HG03103 (cell line): ENCODE measurements at regions not wholly inside any gene's neighbourhood (a gene's known extent, or its start where the extent isn't known, plus 50 kb on each side); places are given as distances from the start of the nearest gene placed in this dataset.

Source experiments
- ATAC-seq: cut with Tn5 transposase; IDR thresholded peaks from one replicate; pipeline ENCODE4 v1.9.1; 2021; ENCODE audit warnings: low read depth; ENCODE audit not compliant: unreplicated experiment

DNA sequence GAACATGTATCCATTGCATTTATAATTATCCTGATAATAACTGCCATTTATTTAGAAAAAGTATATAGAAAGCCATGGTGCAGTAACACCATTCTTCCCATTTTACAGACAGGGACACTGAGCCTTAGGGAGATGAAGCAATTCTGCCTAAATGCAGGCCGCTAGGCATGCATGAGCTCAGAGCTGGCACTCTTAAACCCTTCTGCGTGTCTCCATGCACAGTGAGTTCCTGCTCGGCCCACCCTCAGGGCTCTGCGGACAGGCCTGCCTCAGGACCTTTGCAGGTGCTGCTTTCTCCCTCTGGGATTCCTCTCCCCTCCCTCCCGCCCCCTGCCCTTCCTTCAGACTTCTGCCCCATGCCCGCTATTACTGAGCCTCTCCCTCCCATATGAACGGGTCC is 54.3 kb upstream of the WSB1 start:
- ATAC-seq = no peak

DNA sequence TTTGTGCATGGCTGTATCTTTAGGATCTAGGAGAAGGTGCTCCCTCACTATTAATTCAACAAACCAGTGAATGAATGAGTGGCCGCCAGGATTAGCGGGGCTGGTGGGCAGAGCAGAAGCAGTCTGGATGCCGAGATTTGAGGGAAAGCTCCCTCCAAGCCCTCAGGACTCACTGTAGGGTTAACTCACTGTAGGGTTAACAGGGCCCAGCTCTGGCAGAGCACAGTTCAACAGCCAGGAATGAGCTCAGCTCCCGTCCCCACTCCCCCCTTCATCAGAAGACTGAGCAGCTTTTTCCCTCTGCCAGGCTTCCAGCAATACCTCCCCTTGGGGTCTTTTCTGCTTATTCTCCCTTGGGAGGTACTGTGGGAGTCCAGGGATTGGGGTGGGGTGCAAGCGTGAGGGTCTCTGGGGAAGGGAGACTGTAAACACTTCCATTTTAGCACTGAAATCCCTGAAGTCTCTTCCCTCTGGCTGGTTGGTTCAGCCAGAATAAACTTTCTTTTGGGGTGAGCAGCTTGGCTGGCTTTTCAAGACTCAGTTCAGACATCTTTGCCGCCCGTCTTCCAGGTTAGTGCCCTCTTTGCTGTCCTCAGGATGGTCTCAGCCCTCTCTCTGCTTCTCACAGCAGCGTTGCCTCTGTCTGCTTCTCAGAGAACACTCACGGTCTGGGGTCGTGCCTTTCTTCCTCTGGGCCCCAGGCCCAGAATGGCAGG is 53.7 kb upstream of the WSB1 start:
- ATAC-seq = no peak

DNA sequence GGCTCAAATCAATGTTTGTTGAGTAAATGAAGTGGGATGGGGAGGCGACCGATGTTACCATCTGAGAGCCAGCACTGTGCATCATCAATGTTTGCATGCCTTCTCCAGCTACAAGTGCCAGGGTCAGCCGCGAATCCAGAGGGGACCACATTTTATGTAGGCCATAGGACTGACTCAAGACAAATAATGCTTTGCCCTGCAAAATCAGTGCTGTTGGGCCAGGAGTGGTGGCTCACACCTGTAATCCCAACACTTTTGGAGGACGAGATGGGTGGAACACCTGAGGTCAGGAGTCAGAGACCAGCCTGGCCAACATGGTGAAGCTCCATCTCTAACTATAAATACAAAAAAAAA is 53.1 kb upstream of the WSB1 start:
- no peak for ATAC-seq

DNA sequence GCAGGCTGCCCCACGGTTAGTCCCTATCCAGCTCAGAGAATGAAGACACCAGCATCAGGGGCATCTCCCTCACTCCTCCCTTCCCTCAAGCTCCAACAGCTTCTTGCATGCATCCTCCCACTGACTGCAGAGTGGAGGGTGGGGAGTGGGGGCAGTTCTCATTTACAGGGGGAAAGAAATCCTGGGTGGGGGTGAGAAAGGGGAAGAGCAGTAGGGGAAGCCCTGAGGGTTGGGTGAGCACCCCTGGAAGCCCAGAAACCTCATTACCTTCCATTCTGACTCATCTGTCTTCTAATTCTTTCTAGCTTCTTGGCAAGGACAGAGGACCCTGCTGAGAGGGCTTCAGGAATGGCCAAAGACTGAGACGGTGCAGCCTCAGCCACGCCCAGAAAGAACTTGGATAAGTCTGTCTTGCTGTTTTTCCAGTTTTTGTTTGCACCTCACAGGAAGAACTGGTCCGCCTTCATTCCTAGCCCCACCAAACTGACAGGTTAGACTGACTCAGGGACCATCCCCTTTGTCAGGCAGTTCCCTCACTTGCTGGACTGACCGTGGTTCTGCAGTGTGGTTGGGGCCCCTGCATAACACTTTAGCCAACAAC is 52.5 kb upstream of the WSB1 start:
- peak; percentile 43 for ATAC-seq

GRCh38 chr17:27242951-27243350 is 51.0 kb upstream of the WSB1 start:
- ATAC-seq = no peak

GRCh38 chr17:27244011-27244410 is 49.9 kb upstream of the WSB1 start:
- no peak for ATAC-seq
